ENCODE measurements at regions not wholly inside any gene's neighbourhood (a gene's known extent, or its start where the extent isn't known, plus 50 kb on each side); places are given as distances from the start of the nearest gene placed in this dataset.

DNA sequence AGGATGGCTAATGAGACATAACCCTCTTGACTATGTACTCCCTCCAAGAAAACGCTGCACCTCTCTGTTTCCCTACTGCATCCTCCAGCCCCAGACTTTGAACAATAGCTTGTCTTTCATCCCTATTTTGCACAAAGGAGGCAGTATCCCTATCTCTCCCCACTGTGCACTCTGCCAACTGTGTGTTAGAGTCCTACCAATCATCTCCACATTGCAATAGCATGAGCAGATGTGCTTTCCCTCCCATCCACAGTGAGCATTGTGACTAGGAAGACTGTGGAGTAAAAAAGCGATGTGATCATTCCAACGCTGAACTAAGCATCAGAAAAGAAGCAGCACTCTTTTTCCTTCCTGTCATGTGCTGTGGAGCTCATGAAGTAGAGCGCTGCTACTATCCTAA, 206.3 kb upstream of the GULP1 start:
- no peak overlapping the region for H3K27ac ChIP-seq (ENCODE audit: low read depth, low read length)
- H3K27me3 ChIP-seq (ENCODE audit: control insufficient read depth, insufficient read depth, low read length), result no peaks in the 10 kb centered on the region
- no peak overlapping the region for H3K4me3 ChIP-seq (ENCODE audit: low read depth, low read length)
- no peak overlapping the region for H3K9ac ChIP-seq (ENCODE audit: low read depth, low read length)
- H3K4me1 ChIP-seq (ENCODE audit: control insufficient read depth, insufficient read depth, low read length), result no peaks in the 10 kb centered on the region
- H3K36me3 ChIP-seq (ENCODE audit: control insufficient read depth, insufficient read depth, low read length), result no peaks in the 10 kb centered on the region
- no peaks in the 10 kb centered on the region for H3K9me3 ChIP-seq (ENCODE audit: control insufficient read depth, insufficient read depth, low read length)

DNA sequence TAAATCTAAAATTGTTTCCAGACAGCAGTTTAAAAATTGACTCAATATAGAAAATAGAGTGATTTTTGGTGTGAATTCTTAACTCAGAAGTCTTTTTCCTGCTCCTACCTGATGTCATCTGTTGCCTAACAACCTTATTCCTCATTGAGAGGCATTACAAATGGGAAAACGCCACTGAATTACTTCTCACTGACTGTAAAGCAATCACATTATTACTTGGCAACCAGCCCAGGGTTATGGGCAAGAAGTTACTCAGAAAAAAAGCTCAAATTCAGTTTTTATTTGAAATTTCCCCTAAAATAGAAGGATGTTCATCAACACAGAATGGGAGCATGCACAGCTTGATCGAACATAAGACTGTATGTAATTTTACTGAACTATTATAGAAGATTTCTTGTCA, 201.8 kb upstream of the GULP1 start:
- Histone ChIP-seq H3K9me3 (ENCODE audit: control insufficient read depth, insufficient read depth, low read length) (no peaks in the 10 kb centered on the region), H3K27me3 (ENCODE audit: control insufficient read depth, insufficient read depth, low read length) (no peaks in the 10 kb centered on the region), H3K9ac (ENCODE audit: low read depth, low read length) (no peak overlapping the region), H3K4me3 (ENCODE audit: low read depth, low read length) (no peak overlapping the region), H3K27ac (ENCODE audit: low read depth, low read length) (no peak overlapping the region), H3K36me3 (ENCODE audit: control insufficient read depth, insufficient read depth, low read length) (no peaks in the 10 kb centered on the region), H3K4me1 (ENCODE audit: control insufficient read depth, insufficient read depth, low read length) (no peaks in the 10 kb centered on the region)

DNA sequence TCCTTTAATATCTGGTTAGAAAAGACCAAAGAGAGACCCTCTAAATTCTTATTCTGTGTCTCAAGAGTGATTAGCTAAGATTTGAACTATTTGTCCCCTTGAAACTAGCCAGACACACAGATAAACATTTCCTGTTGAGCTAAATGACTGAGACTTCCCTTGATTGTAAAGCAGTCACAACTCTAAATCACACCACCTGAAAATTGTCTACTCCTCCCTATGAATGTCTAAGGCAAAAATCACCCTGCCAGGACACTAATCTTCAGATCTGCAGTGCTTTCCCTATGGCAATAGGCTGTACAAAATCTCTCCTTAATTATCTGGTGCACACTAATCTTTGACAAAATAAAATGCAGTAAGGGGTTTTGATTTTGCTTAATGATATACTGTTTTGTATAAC, 200.5 kb upstream of the GULP1 start:
- Histone ChIP-seq H3K4me3 (ENCODE audit: low read depth, low read length) (no peak overlapping the region), H3K4me1 (ENCODE audit: control insufficient read depth, insufficient read depth, low read length) (no peaks in the 10 kb centered on the region), H3K9ac (ENCODE audit: low read depth, low read length) (no peak overlapping the region), H3K9me3 (ENCODE audit: control insufficient read depth, insufficient read depth, low read length) (no peaks in the 10 kb centered on the region), H3K36me3 (ENCODE audit: control insufficient read depth, insufficient read depth, low read length) (no peaks in the 10 kb centered on the region), H3K27me3 (ENCODE audit: control insufficient read depth, insufficient read depth, low read length) (no peaks in the 10 kb centered on the region), H3K27ac (ENCODE audit: low read depth, low read length) (no peak overlapping the region)

DNA sequence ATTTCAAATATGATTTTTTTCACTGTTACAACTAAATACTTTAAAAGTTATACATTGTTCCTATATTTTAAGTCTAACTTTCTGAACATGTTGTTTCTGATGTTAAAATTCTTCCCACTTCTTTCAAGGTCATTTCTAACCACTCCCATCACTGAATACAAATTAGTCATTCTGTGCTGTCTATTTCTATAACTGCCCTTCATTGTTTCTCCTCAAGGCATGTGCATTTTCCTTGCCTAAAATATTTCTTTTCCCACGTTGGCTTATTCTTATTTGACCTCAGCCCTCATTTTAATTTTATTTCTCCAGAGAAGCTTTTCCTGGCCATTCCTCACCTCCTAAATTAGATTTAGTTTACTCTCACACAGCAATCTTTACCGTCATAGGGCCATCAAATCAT, 198.9 kb upstream of the GULP1 start:
- H3K4me3 ChIP-seq (ENCODE audit: low read depth, low read length), result no peak overlapping the region
- H3K9ac ChIP-seq (ENCODE audit: low read depth, low read length), result no peak overlapping the region
- no peaks in the 10 kb centered on the region for H3K4me1 ChIP-seq (ENCODE audit: control insufficient read depth, insufficient read depth, low read length)
- no peaks in the 10 kb centered on the region for H3K9me3 ChIP-seq (ENCODE audit: control insufficient read depth, insufficient read depth, low read length)
- H3K36me3 ChIP-seq (ENCODE audit: control insufficient read depth, insufficient read depth, low read length), result no peaks in the 10 kb centered on the region
- H3K27me3 ChIP-seq (ENCODE audit: control insufficient read depth, insufficient read depth, low read length), result no peaks in the 10 kb centered on the region
- H3K27ac ChIP-seq (ENCODE audit: low read depth, low read length), result no peak overlapping the region

DNA sequence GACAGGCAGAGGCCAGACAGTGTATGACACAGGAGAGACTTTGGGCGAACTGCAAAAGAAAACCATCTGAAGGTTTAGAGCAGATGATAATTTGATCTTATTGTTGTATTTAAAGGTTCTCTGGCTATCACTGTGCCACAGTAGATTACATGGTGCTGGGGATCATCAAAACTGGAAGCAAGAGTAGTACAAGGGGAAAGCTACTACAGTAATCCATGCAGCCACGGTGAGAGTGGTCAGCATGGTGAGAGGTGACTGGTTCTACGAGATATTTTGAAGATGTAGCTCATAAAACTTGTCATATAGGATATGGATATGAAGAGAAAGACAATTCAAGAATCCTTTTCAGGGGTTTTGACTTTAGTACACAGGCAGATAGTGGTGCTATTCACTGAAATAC, 194.8 kb upstream of the GULP1 start:
- no peaks in the 10 kb centered on the region for H3K36me3 ChIP-seq (ENCODE audit: control insufficient read depth, insufficient read depth, low read length)
- H3K27me3 ChIP-seq (ENCODE audit: control insufficient read depth, insufficient read depth, low read length), result no peaks in the 10 kb centered on the region
- H3K4me1 ChIP-seq (ENCODE audit: control insufficient read depth, insufficient read depth, low read length), result no peaks in the 10 kb centered on the region
- H3K9ac ChIP-seq (ENCODE audit: low read depth, low read length), result no peak overlapping the region
- no peaks in the 10 kb centered on the region for H3K9me3 ChIP-seq (ENCODE audit: control insufficient read depth, insufficient read depth, low read length)
- no peak overlapping the region for H3K27ac ChIP-seq (ENCODE audit: low read depth, low read length)
- H3K4me3 ChIP-seq (ENCODE audit: low read depth, low read length), result no peak overlapping the region

DNA sequence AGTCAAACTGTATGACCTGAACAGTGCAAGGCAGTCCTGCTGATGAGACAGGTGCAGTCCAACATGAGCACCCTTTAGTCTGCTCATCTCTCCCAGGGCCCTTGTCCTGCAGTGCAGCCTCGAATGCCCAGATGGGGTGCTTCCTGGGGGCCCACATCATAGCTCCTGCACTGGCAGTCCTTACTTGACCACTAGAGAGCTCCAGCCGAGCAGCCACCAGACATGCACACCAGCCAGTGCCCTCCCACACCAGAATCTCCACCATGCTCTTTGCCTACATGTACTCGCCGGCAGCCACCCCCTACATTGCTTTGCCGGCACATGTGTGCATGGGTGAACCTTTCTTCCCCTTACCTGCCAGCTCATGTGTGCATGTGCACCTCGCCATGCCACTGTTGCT, 188.8 kb upstream of the GULP1 start:
- H3K9me3 ChIP-seq (ENCODE audit: control insufficient read depth, insufficient read depth, low read length), result no peaks in the 10 kb centered on the region
- H3K4me3 ChIP-seq (ENCODE audit: low read depth, low read length), result no peak overlapping the region
- no peak overlapping the region for H3K27ac ChIP-seq (ENCODE audit: low read depth, low read length)
- H3K27me3 ChIP-seq (ENCODE audit: control insufficient read depth, insufficient read depth, low read length), result no peaks in the 10 kb centered on the region
- peaks cover 8% of the 10 kb centered on the region for H3K4me1 ChIP-seq (ENCODE audit: control insufficient read depth, insufficient read depth, low read length)
- no peak overlapping the region for H3K9ac ChIP-seq (ENCODE audit: low read depth, low read length)
- H3K36me3 ChIP-seq (ENCODE audit: control insufficient read depth, insufficient read depth, low read length), result no peaks in the 10 kb centered on the region

DNA sequence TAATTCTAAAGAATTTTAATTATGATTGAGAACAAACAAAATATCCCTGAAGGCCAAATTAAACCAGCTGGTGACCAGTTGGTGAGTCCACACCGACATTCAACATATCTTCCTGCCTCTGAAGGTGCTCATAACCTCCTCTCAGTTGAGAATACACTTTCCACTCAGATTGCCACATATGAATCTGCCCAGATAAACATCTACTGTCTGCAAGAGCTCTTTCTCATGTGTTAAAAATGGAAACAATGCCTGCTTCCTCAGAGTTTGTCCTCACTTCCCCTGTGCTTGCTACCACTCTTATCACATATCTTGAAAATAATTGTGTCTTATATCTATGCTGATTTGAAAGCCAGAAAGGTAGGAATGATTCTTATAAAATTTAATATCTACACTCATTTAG, 177.7 kb upstream of the GULP1 start:
- Histone ChIP-seq H3K27me3 (ENCODE audit: control insufficient read depth, insufficient read depth, low read length) (no peaks in the 10 kb centered on the region), H3K4me3 (ENCODE audit: low read depth, low read length) (no peak overlapping the region), H3K36me3 (ENCODE audit: control insufficient read depth, insufficient read depth, low read length) (no peaks in the 10 kb centered on the region), H3K4me1 (ENCODE audit: control insufficient read depth, insufficient read depth, low read length) (0 out of 2 replicates have a peak, but pooled peaks cover 5% of the 10 kb centered on the region), H3K9ac (ENCODE audit: low read depth, low read length) (no peak overlapping the region), H3K27ac (ENCODE audit: low read depth, low read length) (no peak overlapping the region), H3K9me3 (ENCODE audit: control insufficient read depth, insufficient read depth, low read length) (no peaks in the 10 kb centered on the region)

DNA sequence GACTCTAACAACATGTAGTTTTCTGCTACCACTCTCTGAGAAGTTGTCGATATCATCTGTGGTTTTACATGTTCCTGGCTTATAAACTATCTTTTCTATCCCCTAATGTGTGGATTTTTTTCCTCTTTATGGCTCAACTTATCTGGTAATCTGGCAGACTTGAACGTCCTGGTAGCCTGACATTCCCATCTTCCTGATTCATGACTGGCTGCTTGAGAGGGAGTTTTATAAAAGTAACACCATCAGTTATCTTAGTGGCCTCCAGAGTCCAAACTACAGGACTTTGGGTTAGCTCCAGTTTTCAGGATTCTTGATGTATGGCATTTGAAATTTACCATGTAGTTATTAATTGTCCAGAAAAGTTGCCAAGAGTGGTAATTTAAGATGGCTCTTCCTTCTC, 174.0 kb upstream of the GULP1 start:
- H3K4me3 ChIP-seq (ENCODE audit: low read depth, low read length), result no peak overlapping the region
- H3K4me1 ChIP-seq (ENCODE audit: control insufficient read depth, insufficient read depth, low read length), result 0 out of 2 replicates have a peak, but pooled peaks cover 5% of the 10 kb centered on the region
- no peak overlapping the region for H3K27ac ChIP-seq (ENCODE audit: low read depth, low read length)
- no peaks in the 10 kb centered on the region for H3K9me3 ChIP-seq (ENCODE audit: control insufficient read depth, insufficient read depth, low read length)
- no peak overlapping the region for H3K9ac ChIP-seq (ENCODE audit: low read depth, low read length)
- H3K27me3 ChIP-seq (ENCODE audit: control insufficient read depth, insufficient read depth, low read length), result no peaks in the 10 kb centered on the region
- no peaks in the 10 kb centered on the region for H3K36me3 ChIP-seq (ENCODE audit: control insufficient read depth, insufficient read depth, low read length)

DNA sequence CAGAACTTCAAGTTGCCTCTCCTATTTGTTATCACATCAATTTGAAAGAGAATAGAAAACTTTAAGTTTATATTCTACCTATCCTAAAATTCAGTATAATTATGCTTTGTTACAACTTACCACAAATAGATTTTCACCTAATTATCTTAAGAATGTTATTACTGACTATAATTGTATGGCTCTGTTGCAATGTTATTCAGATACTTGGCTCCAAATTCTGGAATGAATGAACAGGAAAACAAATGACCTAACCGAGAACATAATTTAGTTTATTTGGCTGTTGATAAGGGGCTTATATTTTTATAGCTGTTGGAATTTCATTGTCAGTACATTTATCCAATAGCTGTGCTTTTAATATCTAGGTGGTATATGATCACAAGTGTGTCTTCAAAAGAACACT, 173.2 kb upstream of the GULP1 start:
- no peak overlapping the region for H3K27ac ChIP-seq (ENCODE audit: low read depth, low read length)
- H3K9me3 ChIP-seq (ENCODE audit: control insufficient read depth, insufficient read depth, low read length), result no peaks in the 10 kb centered on the region
- H3K4me3 ChIP-seq (ENCODE audit: low read depth, low read length), result no peak overlapping the region
- H3K27me3 ChIP-seq (ENCODE audit: control insufficient read depth, insufficient read depth, low read length), result no peaks in the 10 kb centered on the region
- no peaks in the 10 kb centered on the region for H3K36me3 ChIP-seq (ENCODE audit: control insufficient read depth, insufficient read depth, low read length)
- no peak overlapping the region for H3K9ac ChIP-seq (ENCODE audit: low read depth, low read length)
- H3K4me1 ChIP-seq (ENCODE audit: control insufficient read depth, insufficient read depth, low read length), result 0 out of 2 replicates have a peak, but pooled peaks cover 5% of the 10 kb centered on the region

DNA sequence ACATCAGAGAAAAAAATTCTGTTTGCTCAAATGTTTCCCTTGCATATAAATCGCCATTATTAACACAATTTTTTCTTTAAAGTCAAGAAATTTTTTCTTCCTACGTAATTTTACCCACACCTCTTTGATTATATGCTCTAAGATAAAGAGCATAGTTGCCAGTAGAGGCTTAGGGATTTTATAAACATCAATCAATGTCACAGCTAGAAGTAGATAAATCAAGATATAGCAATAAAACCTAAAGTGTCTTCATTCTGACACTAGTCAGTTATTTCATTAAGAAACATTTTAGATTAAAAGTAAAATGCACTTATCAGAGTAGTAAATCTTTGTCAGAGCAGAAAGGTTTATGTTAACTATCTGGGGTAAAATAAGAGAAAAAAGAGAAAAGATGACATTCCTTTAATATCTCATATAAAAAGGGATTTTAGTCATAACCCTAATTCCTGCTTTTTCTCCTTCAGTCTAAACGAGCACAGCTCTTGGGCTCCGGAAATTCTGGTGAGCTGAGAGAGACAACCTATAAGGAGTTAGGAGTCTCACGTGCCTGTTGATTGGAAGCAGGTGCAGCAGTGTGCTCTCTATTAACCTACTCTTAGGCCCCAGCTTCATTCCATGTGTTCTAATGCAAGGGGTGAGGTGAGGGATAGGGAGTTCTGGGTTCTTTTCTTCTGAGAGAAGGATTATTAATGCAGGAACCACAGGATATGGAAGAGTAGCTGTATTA, 172.4 kb upstream of the GULP1 start:
- H3K27me3 ChIP-seq (ENCODE audit: control insufficient read depth, insufficient read depth, low read length), result no peaks in the 10 kb centered on the region
- no peaks in the 10 kb centered on the region for H3K4me1 ChIP-seq (ENCODE audit: control insufficient read depth, insufficient read depth, low read length)
- H3K27ac ChIP-seq (ENCODE audit: low read depth, low read length), result no peak overlapping the region
- H3K4me3 ChIP-seq (ENCODE audit: low read depth, low read length), result no peak overlapping the region
- no peaks in the 10 kb centered on the region for H3K9me3 ChIP-seq (ENCODE audit: control insufficient read depth, insufficient read depth, low read length)
- no peaks in the 10 kb centered on the region for H3K36me3 ChIP-seq (ENCODE audit: control insufficient read depth, insufficient read depth, low read length)
- H3K9ac ChIP-seq (ENCODE audit: low read depth, low read length), result no peak overlapping the region

DNA sequence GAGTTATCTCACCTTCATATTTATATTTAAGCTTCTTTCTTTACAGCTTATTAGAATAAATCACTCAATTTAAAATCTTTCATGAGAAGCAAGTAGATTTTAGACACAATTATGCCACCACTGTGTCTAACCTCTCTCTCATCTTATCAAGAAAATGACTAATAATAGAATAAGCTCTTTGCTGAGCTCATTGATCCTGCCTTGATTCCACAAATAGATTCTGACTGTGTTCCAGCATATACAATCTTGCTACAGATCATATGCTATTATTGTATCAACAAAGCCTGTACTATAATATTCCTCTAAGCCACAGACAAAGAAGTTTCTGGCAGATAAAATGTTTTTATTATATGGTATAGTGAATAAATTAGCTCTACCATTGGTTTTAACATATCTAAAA, 168.7 kb upstream of the GULP1 start:
- H3K4me1 ChIP-seq (ENCODE audit: control insufficient read depth, insufficient read depth, low read length), result no peaks in the 10 kb centered on the region
- no peak overlapping the region for H3K27ac ChIP-seq (ENCODE audit: low read depth, low read length)
- H3K36me3 ChIP-seq (ENCODE audit: control insufficient read depth, insufficient read depth, low read length), result no peaks in the 10 kb centered on the region
- H3K9me3 ChIP-seq (ENCODE audit: control insufficient read depth, insufficient read depth, low read length), result no peaks in the 10 kb centered on the region
- peak overlapping the region; percentile 39; the same call in 1 of the 2 replicates for H3K4me3 ChIP-seq (ENCODE audit: low read depth, low read length)
- no peak overlapping the region for H3K9ac ChIP-seq (ENCODE audit: low read depth, low read length)
- H3K27me3 ChIP-seq (ENCODE audit: control insufficient read depth, insufficient read depth, low read length), result no peaks in the 10 kb centered on the region
